Glutamatergic neuron (in vitro differentiated cells): ENCODE measurements at regions not wholly inside any gene's neighbourhood (a gene's known extent, or its start where the extent isn't known, plus 50 kb on each side); places are given as distances from the start of the nearest gene placed in this dataset.

Experiments
- DNase-seq: peaks from one replicate; pipeline ENCODE4 v3.0.0; 2022
- H3K27ac Mint-ChIP-seq: one replicate; pipeline ENCODE4 v1.8.0; 2020; ENCODE audit warnings: mild to moderate bottlenecking, mixed read lengths, inconsistent platforms; ENCODE audit not compliant: unreplicated experiment
- H3K27me3 Mint-ChIP-seq: one replicate; pipeline ENCODE4 v1.8.0; 2020; ENCODE audit warnings: mild to moderate bottlenecking, moderate library complexity, mixed read lengths, inconsistent platforms; ENCODE audit not compliant: unreplicated experiment
- H3K36me3 Mint-ChIP-seq: one replicate; pipeline ENCODE4 v1.8.0; 2020; ENCODE audit warnings: mild to moderate bottlenecking, mixed read lengths, inconsistent platforms; ENCODE audit not compliant: unreplicated experiment
- H3K4me1 Mint-ChIP-seq: one replicate; pipeline ENCODE4 v1.8.0; 2020; ENCODE audit warnings: mild to moderate bottlenecking, low read depth, mixed read lengths, inconsistent platforms; ENCODE audit not compliant: unreplicated experiment
- H3K4me3 Mint-ChIP-seq: one replicate; pipeline ENCODE4 v1.8.0; 2020; ENCODE audit warnings: mild to moderate bottlenecking, mixed read lengths, inconsistent platforms; ENCODE audit not compliant: unreplicated experiment
- H3K9me3 Mint-ChIP-seq: one replicate; pipeline ENCODE4 v1.8.0; 2020; ENCODE audit warnings: mild to moderate bottlenecking, moderate library complexity, mixed read lengths, inconsistent platforms; ENCODE audit not compliant: unreplicated experiment
- TF ChIP-seq, protein P1 (sequence below): fragments of 200-600 bp; sonication (generic); IDR thresholded peaks from one replicate; pipeline ENCODE4 v1.5.0; 2021; ENCODE audit not compliant: partially characterized antibody, unreplicated experiment

DNA sequence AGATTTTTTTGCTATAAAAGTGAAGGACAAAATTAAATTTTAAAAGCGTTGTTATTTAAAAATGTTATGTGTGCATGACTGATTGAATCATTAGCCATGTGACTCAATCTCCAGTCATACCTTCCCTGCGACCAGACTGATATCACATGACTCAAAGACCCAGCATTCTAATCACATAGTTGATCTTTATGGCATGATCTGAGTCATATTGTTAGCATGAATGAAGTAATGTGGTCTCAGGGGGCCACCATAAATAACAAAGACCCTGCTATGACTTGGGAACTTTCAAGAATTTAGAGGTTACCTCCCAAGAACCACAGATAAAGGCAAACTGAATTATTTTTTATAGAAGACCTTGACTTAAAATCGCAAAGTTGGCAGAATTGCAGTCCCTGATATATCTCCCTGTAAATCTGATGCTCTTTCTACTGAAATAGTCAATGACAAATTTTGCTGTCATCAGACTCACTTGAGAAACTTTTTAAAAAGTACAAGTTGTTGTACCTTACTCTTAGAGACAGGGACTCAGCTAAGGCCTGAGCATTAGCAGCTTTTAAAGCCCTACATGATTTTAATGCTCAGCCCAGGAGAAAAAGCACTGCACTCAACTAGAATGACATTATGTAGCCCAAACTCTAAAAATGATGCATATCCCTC is 717.3 kb downstream of the XPNPEP1 start:
- no peak overlapping the region for H3K27ac Mint-ChIP-seq
- H3K27me3 Mint-ChIP-seq, result no peaks in the 10 kb centered on the region
- H3K36me3 Mint-ChIP-seq, result no peaks in the 10 kb centered on the region
- no peak for DNase-seq
- TF ChIP-seq, protein P1, sequence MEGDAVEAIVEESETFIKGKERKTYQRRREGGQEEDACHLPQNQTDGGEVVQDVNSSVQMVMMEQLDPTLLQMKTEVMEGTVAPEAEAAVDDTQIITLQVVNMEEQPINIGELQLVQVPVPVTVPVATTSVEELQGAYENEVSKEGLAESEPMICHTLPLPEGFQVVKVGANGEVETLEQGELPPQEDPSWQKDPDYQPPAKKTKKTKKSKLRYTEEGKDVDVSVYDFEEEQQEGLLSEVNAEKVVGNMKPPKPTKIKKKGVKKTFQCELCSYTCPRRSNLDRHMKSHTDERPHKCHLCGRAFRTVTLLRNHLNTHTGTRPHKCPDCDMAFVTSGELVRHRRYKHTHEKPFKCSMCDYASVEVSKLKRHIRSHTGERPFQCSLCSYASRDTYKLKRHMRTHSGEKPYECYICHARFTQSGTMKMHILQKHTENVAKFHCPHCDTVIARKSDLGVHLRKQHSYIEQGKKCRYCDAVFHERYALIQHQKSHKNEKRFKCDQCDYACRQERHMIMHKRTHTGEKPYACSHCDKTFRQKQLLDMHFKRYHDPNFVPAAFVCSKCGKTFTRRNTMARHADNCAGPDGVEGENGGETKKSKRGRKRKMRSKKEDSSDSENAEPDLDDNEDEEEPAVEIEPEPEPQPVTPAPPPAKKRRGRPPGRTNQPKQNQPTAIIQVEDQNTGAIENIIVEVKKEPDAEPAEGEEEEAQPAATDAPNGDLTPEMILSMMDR, result no peak
- H3K4me1 Mint-ChIP-seq, result no peaks in the 10 kb centered on the region
- H3K9me3 Mint-ChIP-seq, result no peaks in the 10 kb centered on the region
- H3K4me3 Mint-ChIP-seq, result no peak overlapping the region

DNA sequence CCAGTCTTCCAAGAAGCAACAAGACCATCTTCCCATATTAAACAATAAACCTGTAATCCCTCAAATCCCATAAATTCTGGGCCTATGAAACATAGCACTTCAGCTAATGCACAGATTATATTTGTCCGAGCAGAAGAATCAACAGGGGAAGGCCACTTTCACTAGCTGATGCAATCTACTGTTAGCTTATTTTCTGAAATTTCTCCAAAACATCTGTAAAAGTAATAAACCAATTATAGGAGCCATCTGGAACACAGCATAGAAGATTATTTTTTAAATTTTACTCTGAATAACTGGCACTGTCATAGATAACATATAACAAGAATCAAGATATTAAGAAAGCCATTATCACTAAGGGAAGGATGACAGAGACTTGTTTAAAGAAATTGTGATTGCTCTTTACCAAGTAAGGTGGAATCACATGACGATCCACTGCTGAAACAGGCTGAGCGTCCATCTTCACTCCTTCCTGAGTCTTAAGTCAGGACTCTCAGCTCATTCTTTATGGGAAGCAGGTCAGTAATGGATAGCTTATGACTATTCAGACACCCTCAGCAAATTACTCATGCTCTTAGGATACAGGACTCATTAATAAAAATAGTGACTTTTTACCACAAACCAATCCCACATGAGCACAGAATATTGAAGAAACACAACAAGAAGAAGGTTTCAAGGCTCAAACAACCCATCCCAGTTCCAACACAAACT is 719.5 kb downstream of the XPNPEP1 start:
- no peaks in the 10 kb centered on the region for H3K9me3 Mint-ChIP-seq
- no peak overlapping the region for H3K4me3 Mint-ChIP-seq
- no peak for DNase-seq
- no peaks in the 10 kb centered on the region for H3K4me1 Mint-ChIP-seq
- H3K27ac Mint-ChIP-seq, result no peak overlapping the region
- TF ChIP-seq, protein P1, result no peak
- H3K36me3 Mint-ChIP-seq, result no peaks in the 10 kb centered on the region
- H3K27me3 Mint-ChIP-seq, result peaks cover 2% of the 10 kb centered on the region

DNA sequence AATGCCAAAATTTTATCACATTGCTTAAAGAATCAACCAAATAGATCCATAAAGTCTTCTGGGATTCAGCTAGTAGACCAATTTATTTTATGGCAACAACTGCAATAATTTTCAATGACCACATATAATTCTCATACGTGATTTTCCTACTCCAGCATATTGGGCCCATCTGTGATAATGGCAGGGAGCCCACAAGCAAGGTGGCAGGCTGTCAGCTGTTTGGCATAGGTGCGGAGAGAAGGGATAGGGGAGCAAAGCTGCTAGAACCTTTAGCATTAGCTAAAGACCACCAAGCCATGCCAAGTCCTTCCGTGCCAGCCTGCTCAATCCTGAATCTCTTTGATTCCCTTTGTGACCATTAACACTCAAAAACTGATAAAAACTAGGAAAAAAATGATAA is 721.2 kb downstream of the XPNPEP1 start:
- Mint-ChIP-seq H3K4me1 (no peaks in the 10 kb centered on the region), H3K4me3 (no peak overlapping the region), H3K36me3 (no peaks in the 10 kb centered on the region), H3K9me3 (no peaks in the 10 kb centered on the region), H3K27ac (no peak overlapping the region), H3K27me3 (peaks cover 2% of the 10 kb centered on the region)
- DNase-seq, result no peak
- TF ChIP-seq, protein P1, result no peak

DNA sequence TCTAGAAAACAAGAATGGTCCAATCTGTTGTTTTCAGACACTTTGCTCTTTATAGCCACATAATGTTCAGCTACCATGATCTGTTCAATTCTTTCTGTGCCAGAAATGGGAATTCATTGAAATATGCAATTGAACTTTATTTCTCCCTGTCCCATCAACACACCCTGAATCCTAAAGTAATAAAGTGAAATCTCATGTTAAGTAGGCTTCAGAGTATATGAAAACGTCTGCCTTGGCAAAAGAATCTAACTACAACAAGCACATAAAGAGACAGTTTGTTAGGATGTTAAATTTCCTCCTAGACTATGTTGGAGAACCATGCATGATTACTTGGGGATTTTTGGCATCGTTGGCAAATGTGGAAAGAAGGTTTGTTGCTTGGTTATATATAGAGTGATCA is 722.7 kb downstream of the XPNPEP1 start:
- H3K4me3 Mint-ChIP-seq, result no peak overlapping the region
- no peaks in the 10 kb centered on the region for H3K4me1 Mint-ChIP-seq
- H3K27me3 Mint-ChIP-seq, result peaks cover 2% of the 10 kb centered on the region
- no peaks in the 10 kb centered on the region for H3K9me3 Mint-ChIP-seq
- H3K27ac Mint-ChIP-seq, result no peak overlapping the region
- no peaks in the 10 kb centered on the region for H3K36me3 Mint-ChIP-seq
- no peak for DNase-seq
- TF ChIP-seq, protein P1, result no peak

DNA sequence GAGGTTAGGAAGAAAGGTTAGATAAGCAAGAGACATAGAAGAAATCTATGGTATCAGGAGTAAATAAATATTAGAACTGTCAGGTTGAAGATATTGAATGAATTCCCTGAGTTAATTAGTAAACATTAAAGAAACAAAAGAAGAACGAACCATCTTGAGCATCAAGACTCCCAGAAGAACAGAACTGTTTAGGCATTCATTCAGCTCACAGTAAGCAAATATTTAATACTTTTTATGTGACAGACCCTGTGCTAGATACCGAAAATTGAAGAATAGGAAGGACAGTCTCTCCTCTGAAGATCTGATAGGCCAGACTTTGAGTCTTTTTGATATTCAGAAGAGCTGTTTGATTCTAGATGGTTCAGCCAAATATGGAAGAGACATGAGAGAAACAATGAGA is 731.5 kb downstream of the XPNPEP1 start:
- no peak for DNase-seq
- Mint-ChIP-seq H3K9me3 (peaks cover 6% of the 10 kb centered on the region), H3K4me1 (no peaks in the 10 kb centered on the region), H3K36me3 (no peaks in the 10 kb centered on the region), H3K27ac (no peak overlapping the region), H3K27me3 (no peaks in the 10 kb centered on the region), H3K4me3 (no peak overlapping the region)
- TF ChIP-seq, protein P1, result no peak
